ENCODE measurements at regions not wholly inside any gene's neighbourhood (a gene's known extent, or its start where the extent isn't known, plus 50 kb on each side); places are given as distances from the start of the nearest gene placed in this dataset.

DNA sequence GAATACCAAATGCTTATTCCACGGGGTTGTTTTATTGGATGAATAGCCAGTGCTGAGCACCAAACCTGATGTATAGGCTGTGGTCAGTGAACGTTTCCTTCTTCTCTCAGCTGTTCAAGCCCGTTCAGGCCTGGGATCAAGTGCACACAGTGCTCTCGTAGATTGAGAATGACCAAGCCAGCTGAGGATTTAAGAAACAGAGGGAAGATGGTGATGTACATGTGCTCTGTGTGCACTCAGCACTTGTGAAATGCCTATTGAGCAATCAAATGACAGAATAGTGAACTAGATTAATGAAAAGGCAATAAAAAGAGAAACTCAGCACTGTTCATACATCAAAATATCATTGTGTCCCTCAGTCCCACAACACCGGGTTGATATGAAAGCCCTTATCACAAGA is 302.5 kb downstream of the BMPER start:
- H3K4me3 ChIP-seq (ENCODE audit: low read depth, low read length) = no peak overlapping the region
- TF ChIP-seq, protein P1, sequence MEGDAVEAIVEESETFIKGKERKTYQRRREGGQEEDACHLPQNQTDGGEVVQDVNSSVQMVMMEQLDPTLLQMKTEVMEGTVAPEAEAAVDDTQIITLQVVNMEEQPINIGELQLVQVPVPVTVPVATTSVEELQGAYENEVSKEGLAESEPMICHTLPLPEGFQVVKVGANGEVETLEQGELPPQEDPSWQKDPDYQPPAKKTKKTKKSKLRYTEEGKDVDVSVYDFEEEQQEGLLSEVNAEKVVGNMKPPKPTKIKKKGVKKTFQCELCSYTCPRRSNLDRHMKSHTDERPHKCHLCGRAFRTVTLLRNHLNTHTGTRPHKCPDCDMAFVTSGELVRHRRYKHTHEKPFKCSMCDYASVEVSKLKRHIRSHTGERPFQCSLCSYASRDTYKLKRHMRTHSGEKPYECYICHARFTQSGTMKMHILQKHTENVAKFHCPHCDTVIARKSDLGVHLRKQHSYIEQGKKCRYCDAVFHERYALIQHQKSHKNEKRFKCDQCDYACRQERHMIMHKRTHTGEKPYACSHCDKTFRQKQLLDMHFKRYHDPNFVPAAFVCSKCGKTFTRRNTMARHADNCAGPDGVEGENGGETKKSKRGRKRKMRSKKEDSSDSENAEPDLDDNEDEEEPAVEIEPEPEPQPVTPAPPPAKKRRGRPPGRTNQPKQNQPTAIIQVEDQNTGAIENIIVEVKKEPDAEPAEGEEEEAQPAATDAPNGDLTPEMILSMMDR (IDR thresholded peaks at IDR 0.05; ENCODE audit: low read depth, low read length) = no peak

DNA sequence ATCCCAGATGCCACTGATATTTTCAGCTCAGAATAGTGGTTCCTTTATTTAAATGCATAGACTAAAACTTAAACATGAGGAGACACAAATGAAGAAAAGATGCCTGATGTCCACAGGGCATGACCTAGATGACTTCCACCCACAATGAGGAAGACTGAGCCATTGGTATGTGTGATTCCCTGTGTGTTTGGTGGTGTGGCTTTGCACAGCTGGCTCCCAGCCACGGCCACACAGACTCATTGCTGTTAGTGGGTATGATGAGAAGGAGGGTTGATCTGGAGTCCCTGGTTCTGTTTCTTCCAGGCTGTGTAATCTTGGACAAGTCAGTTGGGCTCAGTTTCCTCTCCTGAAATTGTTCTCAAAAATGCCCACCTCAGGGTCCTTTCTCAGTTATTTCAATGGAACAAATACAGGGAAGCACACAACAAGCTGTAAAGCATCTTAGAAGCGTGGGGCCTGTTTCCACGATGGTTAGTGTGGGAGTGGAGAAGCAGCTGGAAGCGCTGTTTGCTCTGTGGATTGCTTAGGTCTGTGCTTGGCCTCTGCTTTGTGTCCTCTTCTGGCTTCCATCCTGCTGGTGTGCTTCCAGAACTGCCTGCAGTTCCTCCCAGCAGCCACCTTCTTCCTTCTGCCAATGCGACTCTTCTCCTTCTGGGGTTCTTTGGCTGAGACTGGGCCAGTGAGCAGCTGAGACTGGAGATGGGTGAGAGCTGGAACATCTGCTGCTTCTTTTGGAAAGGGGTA is 303.7 kb downstream of the BMPER start:
- H3K4me3 ChIP-seq (ENCODE audit: low read depth, low read length) = no peak overlapping the region
- TF ChIP-seq, protein P1 (IDR thresholded peaks at IDR 0.05; ENCODE audit: low read depth, low read length) = no peak

DNA sequence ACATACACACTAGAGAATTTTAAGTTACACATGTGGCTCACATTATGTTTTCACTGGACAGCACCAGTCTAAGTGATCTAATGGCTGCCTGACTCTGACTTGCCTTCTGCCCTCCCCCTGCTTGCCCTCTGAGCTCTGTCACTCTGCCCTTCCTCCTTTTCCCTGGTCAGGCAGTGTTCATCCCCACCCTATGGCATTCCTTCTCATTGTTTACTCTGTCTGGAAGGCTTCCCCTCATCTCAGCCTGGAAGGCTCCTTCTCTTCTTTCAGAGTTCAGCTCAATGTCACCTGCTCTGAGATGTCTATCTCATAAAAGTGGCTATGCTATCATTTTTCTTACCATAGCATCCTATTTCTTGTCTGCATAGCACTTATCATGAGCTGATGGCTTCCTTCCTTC is 305.7 kb downstream of the BMPER start:
- TF ChIP-seq, protein P1 (IDR thresholded peaks at IDR 0.05; ENCODE audit: low read depth, low read length) = no peak
- no peak overlapping the region for H3K4me3 ChIP-seq (ENCODE audit: low read depth, low read length)

DNA sequence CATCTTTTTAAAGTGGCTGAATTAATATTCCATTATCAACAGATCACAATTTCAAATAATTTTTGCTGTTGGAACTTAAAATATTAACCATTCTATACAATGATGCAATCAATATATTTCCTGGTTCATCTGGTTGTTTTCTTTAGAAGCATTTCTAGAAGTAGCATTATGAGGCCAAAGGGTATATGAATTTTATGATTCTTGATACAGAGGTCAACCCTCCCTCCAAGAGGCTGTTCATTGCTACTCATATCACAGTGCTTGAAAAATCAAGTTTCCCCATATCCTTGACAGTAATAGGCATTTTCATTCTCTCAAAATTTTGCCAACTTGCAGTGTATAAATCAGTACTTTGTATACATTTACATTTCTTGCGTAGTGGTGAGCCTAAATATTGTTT is 312.6 kb downstream of the BMPER start:
- H3K4me3 ChIP-seq (ENCODE audit: low read depth, low read length) = no peak overlapping the region
- TF ChIP-seq, protein P1 (IDR thresholded peaks at IDR 0.05; ENCODE audit: low read depth, low read length) = no peak

DNA sequence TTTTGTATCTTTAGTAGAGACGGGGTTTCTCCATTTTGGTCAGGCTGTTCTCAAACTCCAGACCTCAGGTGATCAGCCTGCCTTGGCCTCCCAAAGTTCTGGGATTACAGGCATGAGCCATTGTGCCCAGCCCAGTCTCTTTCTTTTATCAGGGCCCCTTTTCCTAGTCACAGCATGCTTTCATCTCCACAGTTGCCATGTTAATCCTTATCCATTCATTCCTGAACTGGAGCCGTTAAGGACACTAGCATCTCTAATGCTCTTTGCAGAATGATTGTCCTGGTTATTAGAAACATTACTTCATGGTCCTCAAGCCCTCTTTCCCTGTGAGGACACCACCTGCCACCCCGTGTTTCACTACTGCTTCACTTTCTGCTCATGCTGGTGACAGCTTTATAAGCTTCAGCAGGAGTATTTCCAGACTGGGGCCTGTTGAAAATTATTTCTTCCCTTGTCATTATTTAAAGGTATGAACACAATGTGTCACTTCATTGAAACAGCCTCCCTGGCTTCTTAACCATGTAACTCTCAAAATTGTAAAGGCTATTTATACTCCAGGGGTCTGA is 313.9 kb downstream of the BMPER start:
- H3K4me3 ChIP-seq (ENCODE audit: low read depth, low read length) = no peak overlapping the region
- TF ChIP-seq, protein P1 (IDR thresholded peaks at IDR 0.05; ENCODE audit: low read depth, low read length) = no peak

DNA sequence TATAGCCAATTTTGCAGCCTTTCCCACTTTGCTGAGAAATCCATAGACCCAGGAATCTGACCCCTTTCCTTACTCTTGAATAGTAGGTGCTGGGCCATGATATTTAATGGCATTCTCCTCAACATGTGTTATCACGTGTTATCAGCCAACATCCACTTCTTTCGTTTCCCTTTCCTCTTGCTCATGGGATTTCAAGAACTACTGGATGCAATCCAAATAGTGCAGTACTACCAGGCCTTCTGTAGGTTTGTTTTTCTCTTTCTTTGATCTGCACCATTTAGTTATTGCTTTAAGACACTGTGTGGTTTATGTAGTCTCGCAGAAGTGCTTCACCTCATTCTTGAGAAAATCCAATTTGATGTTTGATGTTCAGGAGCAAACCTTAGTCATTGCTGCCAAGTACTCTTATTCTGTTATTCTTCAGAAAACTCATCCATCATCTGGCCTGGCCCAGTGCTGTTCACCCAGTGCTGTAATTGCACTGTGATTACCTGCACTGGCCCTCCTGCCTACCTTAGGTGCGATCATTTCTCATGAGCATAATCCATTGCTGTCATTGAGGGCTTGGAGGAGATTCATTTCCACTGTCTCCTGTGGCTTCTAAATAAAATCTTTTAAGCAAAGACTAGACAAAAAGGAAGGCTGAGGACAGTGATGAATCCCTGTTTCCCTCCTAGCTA is 315.3 kb downstream of the BMPER start:
- no peak overlapping the region for H3K4me3 ChIP-seq (ENCODE audit: low read depth, low read length)
- TF ChIP-seq, protein P1 (IDR thresholded peaks at IDR 0.05; ENCODE audit: low read depth, low read length) = no peak

DNA sequence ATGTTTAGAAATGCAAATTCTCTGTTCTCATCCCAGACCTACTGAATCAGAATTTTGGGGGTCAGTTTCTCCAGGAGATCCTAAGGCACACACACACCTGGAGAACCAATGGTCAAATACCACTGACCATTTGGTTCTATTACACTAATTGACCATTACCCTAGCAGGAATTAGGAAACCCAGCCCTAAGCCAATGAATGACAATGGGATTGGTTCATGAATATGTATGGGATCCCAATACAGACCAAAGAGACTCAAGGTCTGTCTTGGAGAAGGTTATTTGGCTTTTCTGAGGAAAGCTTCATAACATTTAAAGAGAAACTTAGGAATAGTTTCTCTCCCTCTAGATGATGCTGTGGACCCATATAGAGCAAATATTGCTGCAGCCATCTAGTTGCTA is 317.0 kb downstream of the BMPER start:
- H3K4me3 ChIP-seq (ENCODE audit: low read depth, low read length) = no peak overlapping the region
- TF ChIP-seq, protein P1 (IDR thresholded peaks at IDR 0.05; ENCODE audit: low read depth, low read length) = no peak

Data from WI38 (cell line).